NOMO-1 treated with DMSO at 0.1 percent for 48 hours (cell line): ENCODE measurements at regions not wholly inside any gene's neighbourhood (a gene's known extent, or its start where the extent isn't known, plus 50 kb on each side); places are given as distances from the start of the nearest gene placed in this dataset.
"Not testable (repeated sequence)": the region's sequence is repeated elsewhere in the genome, so short reads cannot be mapped to it uniquely, and the experiment has no call there.

Source experiments
- DNase-seq: peaks from one replicate; lab custom pipeline; 2025; ENCODE audit not compliant: unreplicated experiment; lab: John Stamatoyannopoulos, UW

DNA sequence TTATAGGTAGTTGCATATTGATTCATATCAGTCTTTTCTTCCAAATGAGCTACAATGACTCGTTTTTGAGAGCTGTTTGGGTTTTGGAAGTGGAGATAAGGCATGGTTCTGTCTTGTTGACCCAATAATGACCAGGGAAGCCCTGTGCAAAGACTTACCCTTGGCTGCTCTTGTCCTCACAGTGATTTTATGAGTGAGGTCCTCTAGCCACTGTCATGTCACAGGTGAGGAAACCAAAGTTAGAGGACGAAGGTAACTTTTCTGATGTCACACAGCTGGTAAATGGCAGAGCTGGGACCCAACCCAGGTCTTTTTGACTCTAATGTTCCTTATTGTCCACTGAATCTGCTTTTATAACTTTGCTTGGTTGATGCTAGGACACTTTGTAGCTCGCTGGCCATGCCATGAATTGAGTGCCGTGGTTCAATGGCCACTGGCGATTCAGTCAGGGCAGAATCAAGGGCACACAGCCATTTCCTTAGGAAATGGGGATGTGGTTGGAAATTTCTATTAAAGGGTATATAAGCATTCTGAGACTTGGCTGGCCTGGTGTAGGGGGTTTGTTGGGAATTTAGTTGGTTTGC lies 249.1 kb downstream of the GOLGA6L6 start:
- not testable (repeated sequence) for DNase-seq

GRCh38 chr15:20291616-20292015 lies 250.0 kb downstream of the GOLGA6L6 start:
- DNase-seq = not testable (repeated sequence)

DNA sequence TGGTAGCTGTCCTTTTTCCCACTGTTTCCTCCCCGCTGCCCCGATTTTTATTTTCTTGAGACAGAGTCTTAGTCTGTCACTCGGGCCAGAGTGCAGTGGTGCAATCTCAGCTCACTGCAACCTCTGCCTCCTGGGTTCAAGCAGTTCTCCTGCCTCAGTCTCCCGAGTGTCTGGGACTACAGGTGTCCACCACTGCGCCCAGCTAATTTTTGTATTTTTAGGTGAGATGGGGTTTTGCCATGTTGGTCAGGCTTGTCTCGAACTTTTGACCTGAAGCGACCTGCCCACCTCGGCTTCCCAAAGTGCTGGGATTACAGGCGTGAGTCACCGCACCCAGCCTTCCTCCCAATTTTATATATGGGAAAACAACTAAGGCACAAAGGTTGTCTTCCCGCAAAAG lies 251.0 kb downstream of the GOLGA6L6 start:
- not testable (repeated sequence) for DNase-seq

GRCh38 chr15:20289538-20290103 lies 252.0 kb downstream of the GOLGA6L6 start:
- DNase-seq = not testable (repeated sequence)

GRCh38 chr15:20288800-20289537 lies 252.6 kb downstream of the GOLGA6L6 start:
- not testable (repeated sequence) for DNase-seq

DNA sequence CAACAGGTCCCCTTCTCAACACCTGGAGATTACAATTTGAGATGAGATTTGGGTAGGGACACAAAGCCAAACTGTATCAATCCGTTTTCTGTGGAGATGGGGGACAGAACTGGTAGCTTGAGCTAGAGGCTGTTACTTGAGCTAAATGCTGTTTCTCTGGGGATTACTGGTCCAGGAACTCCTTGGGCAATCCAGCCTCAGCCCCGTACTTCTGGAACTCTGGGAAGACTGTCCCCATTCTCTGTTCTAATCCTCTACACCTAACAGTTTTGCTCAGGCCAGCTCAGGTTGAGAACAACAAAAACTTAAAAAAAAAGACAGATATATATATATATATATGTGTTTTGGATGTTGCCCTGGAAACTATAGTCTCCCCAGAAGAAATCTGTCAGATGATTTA lies 255.0 kb downstream of the GOLGA6L6 start:
- not testable (repeated sequence) for DNase-seq

DNA sequence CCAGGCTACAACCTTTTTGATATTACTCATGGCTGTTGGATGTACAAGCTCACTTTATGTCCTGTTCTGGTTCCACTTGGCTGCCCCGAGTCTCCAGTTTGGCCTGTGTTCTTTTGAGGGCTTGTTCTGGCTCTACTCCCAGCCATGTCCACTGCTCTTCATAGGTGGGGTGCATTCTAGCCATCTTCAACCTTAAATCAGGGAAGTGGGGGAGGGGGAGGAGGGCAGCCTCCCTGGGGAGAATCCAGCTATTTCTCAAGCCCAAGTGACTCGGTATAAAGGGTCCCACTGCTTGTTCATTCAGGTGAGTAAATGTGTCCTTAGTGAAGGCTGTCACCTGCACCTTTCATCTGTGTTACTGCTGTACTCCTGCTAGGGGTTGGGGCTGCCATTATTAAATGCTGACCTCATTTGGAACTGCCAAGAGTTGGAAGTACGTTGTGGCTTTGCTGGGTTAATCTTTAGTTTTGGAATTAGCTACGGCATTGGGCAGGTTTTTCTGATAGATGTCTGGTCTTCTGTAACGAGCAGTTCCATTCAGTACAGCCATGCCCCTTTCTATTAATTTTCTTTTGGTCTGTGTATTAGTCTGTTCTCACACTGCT lies 255.8 kb downstream of the GOLGA6L6 start:
- not testable (repeated sequence) for DNase-seq

- not testable (repeated sequence) for DNase-seq
Measured at GRCh38 chr15:20284891-20285535, 256.6 kb downstream of the GOLGA6L6 start.

DNA sequence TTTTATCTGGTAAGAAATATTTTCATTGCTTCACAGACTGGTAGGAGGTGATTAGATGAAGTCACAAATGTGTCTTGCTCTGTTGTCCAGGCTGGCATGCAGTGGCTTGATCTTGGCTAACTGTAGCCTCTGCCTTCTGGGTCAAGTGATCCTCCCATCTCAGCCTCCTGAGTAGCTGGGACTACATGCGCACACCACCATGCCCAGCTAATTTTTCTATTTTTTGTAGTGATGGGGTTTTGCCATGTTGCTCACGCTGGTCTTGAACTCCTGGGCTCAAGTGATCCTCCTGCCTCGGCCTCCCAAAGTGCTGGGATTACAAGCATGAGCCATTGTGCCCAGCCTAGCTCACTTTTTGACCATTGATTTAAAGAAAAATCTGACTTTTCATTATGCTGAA lies 257.9 kb downstream of the GOLGA6L6 start:
- not testable (repeated sequence) for DNase-seq

GRCh38 chr15:20282491-20282943 lies 259.1 kb downstream of the GOLGA6L6 start:
- DNase-seq = not testable (repeated sequence)

DNA sequence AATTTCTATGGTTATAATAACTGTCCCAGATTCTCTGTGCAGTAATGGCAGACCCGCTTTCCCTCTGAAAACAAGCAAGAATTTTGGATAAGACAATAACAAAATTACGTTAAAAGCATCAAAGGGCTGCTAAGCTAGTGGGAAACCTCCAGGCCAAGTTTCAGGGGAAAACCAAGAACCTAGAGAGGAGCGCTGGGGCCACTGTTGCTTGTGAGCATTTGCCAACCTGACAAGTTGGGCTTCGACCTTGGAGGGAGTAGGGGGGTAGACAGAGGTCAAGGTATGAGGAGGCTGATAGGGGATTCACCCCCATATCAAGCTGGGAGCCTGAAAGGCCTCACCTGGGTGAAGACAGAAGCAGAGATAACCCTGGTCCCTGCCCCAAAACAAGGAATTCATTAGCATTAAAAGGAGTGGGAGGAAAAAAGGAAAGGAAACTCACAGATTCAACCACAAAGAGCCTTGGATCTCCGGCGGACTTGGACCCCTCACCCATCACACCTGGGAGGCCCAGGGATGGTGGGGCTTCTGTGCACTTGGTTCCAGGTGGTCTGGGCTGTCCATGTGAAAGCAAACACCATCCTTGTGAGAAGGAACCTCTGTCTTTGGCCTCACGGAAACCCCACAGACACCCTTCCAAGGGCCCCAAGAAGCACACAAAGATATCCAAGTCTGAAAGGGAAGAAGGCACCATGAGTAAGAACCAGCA lies 259.9 kb downstream of the GOLGA6L6 start:
- DNase-seq = not testable (repeated sequence)

DNA sequence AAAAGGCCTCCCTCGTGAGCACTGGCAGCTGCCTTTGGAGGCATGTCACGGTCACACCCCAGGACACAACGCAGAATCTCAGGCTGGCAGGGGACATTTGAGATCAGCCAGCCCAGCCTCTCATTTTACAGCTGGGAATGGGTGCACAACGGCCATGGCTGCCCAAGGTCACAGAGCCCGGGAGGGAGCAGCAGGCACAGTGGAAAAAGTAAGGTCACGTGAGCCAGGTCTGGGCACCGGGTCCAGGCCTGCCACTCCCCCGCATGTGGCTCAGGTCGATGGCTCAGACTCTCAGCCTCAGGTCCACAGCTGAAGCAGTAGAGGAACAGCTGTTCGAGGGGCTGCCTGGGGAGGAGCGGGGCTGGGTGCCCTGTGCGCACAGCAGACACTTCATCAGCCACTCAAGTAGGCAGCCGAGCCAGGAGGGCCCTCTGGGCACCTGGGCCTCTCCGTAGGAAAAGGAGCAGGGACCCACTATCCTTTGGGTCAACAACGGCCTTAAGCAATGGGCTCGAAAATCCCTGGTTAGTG lies 260.6 kb downstream of the GOLGA6L6 start:
- DNase-seq = no peak

DNA sequence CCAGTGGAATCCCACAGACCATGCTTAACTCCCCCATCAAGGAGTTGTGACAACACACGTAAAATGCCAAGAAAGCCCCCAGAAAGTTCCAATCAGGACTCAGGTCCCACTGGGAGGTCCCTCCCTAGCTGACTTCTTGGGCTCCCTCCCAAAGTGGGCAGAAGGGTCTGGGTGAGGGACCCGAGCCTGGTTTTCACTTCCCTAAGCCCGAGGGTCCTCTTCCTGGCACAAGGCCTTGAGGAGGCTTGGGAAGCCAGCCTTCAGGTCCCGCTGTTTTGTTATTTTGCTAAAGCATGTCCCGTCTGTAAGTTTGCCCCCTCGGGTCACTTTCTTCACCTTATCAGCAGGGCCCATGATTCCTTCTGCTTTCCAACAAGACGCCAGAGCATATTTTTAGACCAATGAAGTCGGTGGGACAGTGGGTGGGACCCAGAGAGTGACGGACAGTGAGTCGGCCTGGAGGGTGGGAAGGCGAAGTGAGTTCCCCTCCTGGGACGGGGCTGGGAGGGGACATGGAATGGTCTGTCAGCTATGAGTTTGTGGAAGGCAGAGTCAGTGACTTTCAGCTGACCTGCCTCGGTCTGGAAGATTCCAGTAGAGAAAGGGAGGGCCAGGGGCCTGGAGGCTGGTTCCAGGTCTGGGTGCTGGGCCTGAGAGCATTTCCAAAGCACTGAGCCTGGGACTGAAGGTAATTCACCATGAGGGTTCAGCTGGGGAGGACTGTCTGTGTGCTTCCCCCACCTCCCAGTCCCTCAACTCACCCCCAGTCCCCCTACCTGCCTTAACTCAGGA lies 261.3 kb downstream of the GOLGA6L6 start:
- DNase-seq = not testable (repeated sequence)

- DNase-seq = not testable (repeated sequence)
Measured at GRCh38 chr15:20279056-20279455, 262.5 kb downstream of the GOLGA6L6 start.

GRCh38 chr15:20278376-20278775 lies 263.2 kb downstream of the GOLGA6L6 start:
- not testable (repeated sequence) for DNase-seq

GRCh38 chr15:20277451-20277850 lies 264.1 kb downstream of the GOLGA6L6 start:
- not testable (repeated sequence) for DNase-seq

GRCh38 chr15:20276312-20277114 lies 265.1 kb downstream of the GOLGA6L6 start:
- not testable (repeated sequence) for DNase-seq

GRCh38 chr15:20275373-20275967 lies 266.1 kb downstream of the GOLGA6L6 start:
- DNase-seq = not testable (repeated sequence)
